ENCODE measurements at regions not wholly inside any gene's neighbourhood (a gene's known extent, or its start where the extent isn't known, plus 50 kb on each side); places are given as distances from the start of the nearest gene placed in this dataset.

DNA sequence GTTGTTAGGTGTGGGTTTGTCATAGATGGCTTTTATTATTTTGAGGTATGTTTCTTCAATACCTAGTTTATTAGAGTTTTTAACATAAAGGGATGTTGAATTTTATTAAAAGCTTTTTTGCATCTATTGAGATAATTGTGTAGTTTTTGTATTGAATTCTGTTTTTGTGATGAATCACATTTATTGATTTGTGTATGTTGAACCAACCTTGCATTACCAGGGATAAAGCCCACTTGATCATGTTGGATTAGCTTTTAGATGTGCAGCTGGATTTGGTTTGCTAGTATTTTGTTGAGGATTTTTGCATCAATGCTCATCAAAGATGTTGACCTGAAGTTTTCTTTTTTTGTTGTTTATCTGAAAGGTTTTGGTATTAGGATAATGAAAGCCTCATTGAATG, 328.2 kb downstream of the ADCYAP1 start:
- Histone ChIP-seq H3K4me1 (ENCODE audit: control insufficient read depth, insufficient read depth, low read length) (no peaks in the 10 kb centered on the region), H3K36me3 (ENCODE audit: control insufficient read depth, insufficient read depth, low read length) (no peaks in the 10 kb centered on the region), H3K27me3 (ENCODE audit: control insufficient read depth, insufficient read depth, low read length, poor library complexity, severe bottlenecking) (no peaks in the 10 kb centered on the region), H3K27ac (ENCODE audit: low read depth, low read length) (no peak overlapping the region), H3K9ac (ENCODE audit: extremely low read depth, low read length, poor library complexity, severe bottlenecking) (no peak overlapping the region), H3K9me3 (ENCODE audit: control insufficient read depth, low read length) (peaks cover 20% of the 10 kb centered on the region), H3K4me3 (ENCODE audit: low read length) (no peak overlapping the region)
- H3K27ac Mint-ChIP-seq, result no peak overlapping the region
- H3K9me3 Mint-ChIP-seq, result peaks cover 56% of the 10 kb centered on the region
- H3K27me3 Mint-ChIP-seq (ENCODE audit: insufficient read depth), result no peaks in the 10 kb centered on the region
- H3K36me3 Mint-ChIP-seq (ENCODE audit: low read depth), result peaks cover 9% of the 10 kb centered on the region
- TF ChIP-seq, protein P1, sequence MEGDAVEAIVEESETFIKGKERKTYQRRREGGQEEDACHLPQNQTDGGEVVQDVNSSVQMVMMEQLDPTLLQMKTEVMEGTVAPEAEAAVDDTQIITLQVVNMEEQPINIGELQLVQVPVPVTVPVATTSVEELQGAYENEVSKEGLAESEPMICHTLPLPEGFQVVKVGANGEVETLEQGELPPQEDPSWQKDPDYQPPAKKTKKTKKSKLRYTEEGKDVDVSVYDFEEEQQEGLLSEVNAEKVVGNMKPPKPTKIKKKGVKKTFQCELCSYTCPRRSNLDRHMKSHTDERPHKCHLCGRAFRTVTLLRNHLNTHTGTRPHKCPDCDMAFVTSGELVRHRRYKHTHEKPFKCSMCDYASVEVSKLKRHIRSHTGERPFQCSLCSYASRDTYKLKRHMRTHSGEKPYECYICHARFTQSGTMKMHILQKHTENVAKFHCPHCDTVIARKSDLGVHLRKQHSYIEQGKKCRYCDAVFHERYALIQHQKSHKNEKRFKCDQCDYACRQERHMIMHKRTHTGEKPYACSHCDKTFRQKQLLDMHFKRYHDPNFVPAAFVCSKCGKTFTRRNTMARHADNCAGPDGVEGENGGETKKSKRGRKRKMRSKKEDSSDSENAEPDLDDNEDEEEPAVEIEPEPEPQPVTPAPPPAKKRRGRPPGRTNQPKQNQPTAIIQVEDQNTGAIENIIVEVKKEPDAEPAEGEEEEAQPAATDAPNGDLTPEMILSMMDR (conservative IDR thresholded peaks at IDR 0.05), result no peak
- no peak overlapping the region for H3K4me3 Mint-ChIP-seq
- DNase-seq, result no peak
- H3K4me1 Mint-ChIP-seq, result peaks cover 7% of the 10 kb centered on the region

DNA sequence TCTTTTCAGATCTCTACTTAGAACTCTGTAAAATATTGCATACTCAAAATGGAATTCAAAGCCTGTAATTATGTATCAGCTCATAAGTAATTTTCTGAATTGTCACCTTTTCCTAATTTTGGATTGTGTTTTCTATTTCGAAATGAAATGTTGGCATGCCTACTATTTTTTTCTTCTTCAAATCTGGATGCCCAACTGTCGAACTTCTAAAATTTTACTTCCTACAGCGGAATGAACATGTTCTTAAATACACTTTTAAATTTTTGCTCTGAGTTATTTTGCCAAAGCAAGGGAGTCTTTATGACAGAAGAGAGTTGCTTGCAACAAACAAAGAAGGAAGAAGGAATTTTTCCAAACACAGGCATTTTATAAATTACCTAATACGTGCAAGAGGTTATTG, 336.0 kb downstream of the ADCYAP1 start:
- H3K36me3 ChIP-seq (ENCODE audit: control insufficient read depth, insufficient read depth, low read length), result no peaks in the 10 kb centered on the region
- Mint-ChIP-seq H3K4me3 (no peak overlapping the region), H3K4me1 (peaks cover 7% of the 10 kb centered on the region), H3K27me3 (ENCODE audit: insufficient read depth) (no peaks in the 10 kb centered on the region), H3K36me3 (ENCODE audit: low read depth) (peaks cover 4% of the 10 kb centered on the region), H3K9me3 (peaks cover 7% of the 10 kb centered on the region), H3K27ac (no peak overlapping the region)
- TF ChIP-seq, protein P1 (conservative IDR thresholded peaks at IDR 0.05), result no peak
- H3K9me3 ChIP-seq (ENCODE audit: control insufficient read depth, low read length), result no peaks in the 10 kb centered on the region
- no peaks in the 10 kb centered on the region for H3K27me3 ChIP-seq (ENCODE audit: control insufficient read depth, insufficient read depth, low read length, poor library complexity, severe bottlenecking)
- H3K4me3 ChIP-seq (ENCODE audit: low read length), result no peak overlapping the region
- H3K27ac ChIP-seq (ENCODE audit: low read depth, low read length), result no peak overlapping the region
- 87 to 94% methylated on average over 3 to 4 of the region's 4 CpGs for WGBS, 2 experiments (ENCODE audit: insufficient coverage in 1 of 2, insufficient read length in 1 of 2)
- no peak for DNase-seq
- no peak overlapping the region for H3K9ac ChIP-seq (ENCODE audit: extremely low read depth, low read length, poor library complexity, severe bottlenecking)
- H3K4me1 ChIP-seq (ENCODE audit: control insufficient read depth, insufficient read depth, low read length), result no peaks in the 10 kb centered on the region

DNA sequence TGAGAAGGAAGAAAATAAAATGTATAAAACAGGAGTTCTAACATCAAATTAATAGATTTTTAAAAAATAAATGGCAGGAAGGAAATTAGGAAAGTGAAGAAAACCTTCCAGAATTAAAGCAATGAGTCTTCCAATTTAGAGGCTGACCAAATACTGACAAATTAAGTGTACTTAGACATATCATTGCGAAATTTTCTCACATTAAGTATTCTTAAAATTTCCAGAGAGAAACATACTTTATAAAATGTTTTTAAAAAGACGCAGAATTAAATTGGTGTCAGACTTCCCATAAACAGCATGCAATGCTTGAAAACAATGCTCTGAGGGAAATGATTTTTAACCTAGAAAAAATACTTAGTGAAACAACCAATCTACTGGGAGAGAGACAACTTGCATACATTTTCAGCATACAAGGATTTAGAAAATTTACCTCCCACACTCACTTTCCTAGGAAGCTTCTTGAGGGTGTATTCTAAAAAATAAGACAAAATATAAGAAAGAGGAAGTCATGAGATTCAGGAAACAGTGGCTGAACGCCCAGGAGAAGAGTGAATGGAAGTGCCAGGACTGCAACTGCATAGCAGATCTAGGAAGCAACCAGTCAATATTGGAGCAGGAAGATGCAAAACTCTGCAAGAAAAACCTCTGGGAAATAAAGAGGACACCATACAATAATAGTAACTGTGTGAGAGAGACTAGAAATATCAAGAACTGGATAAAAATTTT, 339.9 kb downstream of the ADCYAP1 start:
- WGBS, 2 experiments (ENCODE audit: insufficient coverage in 1 of 2, insufficient read length in 1 of 2), result 86 to 96% methylated on average over 3 of the region's 3 CpGs
- Mint-ChIP-seq H3K9me3 (no peaks in the 10 kb centered on the region), H3K36me3 (ENCODE audit: low read depth) (no peaks in the 10 kb centered on the region), H3K27ac (no peak overlapping the region), H3K4me3 (no peak overlapping the region), H3K27me3 (ENCODE audit: insufficient read depth) (no peaks in the 10 kb centered on the region), H3K4me1 (no peaks in the 10 kb centered on the region)
- DNase-seq, result no peak
- TF ChIP-seq, protein P1 (conservative IDR thresholded peaks at IDR 0.05), result no peak
- no peak overlapping the region for H3K4me3 ChIP-seq (ENCODE audit: low read length)
- H3K4me1 ChIP-seq (ENCODE audit: control insufficient read depth, insufficient read depth, low read length), result no peaks in the 10 kb centered on the region
- H3K27ac ChIP-seq (ENCODE audit: low read depth, low read length), result no peak overlapping the region
- H3K36me3 ChIP-seq (ENCODE audit: control insufficient read depth, insufficient read depth, low read length), result no peaks in the 10 kb centered on the region
- H3K9me3 ChIP-seq (ENCODE audit: control insufficient read depth, low read length), result no peaks in the 10 kb centered on the region
- no peak overlapping the region for H3K9ac ChIP-seq (ENCODE audit: extremely low read depth, low read length, poor library complexity, severe bottlenecking)
- H3K27me3 ChIP-seq (ENCODE audit: control insufficient read depth, insufficient read depth, low read length, poor library complexity, severe bottlenecking), result no peaks in the 10 kb centered on the region
